Fibroblast of skin of right quadriceps (primary cell): ENCODE measurements at regions not wholly inside any gene's neighbourhood (a gene's known extent, or its start where the extent isn't known, plus 50 kb on each side); places are given as distances from the start of the nearest gene placed in this dataset.
"Not testable (repeated sequence)": the region's sequence is repeated elsewhere in the genome, so short reads cannot be mapped to it uniquely, and the experiment has no call there.

Experiments
- DNase-seq: peaks from one replicate; pipeline ENCODE4 v3.0.0-alpha.2; 2013

- no peak for DNase-seq
Measured at GRCh38 chr5:38645508-38645907, 89.1 kb upstream of the LIFR start.

DNA sequence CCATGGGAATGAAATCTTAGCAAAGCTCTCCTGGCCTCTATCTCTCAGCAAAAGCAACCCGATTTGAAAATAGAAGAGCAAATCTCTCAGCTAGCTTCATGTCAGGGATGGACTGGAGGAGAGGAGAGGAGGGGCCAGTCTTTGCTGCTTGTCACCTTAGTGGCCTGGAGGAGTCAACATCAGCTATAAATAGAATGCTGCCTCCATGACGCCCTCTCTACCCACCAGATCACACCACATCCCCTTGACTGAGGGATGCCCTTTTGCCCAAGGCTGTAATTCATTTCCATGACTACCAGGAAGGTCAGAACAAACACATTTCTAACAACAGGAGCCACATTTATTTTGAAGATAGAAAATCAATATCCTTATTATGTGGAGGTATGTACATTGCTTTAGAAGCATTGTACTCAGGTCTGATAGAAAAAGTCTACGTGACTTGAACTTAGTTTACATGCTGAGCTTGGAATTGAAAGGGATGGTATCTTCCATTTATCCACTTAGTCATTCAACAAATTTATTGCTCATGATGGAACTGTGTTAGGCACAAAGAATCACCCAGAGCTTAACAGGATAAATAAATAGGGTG is 92.4 kb upstream of the LIFR start:
- no peak for DNase-seq

GRCh38 chr5:38650540-38650939 is 94.1 kb upstream of the LIFR start:
- no peak for DNase-seq

- DNase-seq: peak; percentile 61
Measured at GRCh38 chr5:38650946-38651345, 94.5 kb upstream of the LIFR start.

DNA sequence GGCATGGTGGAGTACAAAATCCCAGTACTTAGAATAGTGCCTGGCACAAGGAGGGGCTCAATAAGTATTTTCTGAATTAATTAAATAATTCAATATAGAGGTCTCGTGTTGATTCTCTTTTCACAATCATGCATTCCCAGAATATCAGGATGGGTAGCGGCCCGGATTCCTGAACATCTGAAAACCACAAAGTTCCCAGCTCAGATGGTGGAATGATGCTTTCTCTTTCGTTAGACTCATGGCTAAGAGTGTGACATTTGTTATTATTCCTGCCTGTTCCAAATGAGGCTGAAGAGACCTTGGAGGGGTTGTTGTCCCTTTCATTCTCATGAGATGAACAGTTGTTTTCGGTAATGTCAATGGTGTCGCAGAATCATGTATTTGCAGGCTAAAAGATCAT is 95.4 kb upstream of the LIFR start:
- peak; percentile 53 for DNase-seq

DNA sequence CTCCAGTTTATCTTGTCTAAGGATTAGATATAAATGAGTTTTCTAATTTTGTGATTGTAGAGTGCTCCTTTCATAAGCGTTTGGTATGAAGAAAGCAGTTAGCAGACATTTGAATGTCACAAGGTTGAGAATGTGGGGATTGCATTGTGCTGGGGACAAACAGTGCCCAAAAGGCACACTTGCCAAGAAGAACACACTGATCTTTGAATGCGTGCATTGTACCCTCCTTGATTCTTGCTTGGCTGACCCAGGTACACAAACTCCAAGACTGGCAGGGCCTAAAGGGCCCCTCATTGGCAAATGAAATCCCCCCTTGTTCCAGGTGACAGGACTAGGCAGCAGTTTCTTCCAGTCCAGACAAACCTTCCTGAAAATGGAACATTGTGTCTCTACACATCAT is 96.9 kb upstream of the LIFR start:
- DNase-seq: no peak

DNA sequence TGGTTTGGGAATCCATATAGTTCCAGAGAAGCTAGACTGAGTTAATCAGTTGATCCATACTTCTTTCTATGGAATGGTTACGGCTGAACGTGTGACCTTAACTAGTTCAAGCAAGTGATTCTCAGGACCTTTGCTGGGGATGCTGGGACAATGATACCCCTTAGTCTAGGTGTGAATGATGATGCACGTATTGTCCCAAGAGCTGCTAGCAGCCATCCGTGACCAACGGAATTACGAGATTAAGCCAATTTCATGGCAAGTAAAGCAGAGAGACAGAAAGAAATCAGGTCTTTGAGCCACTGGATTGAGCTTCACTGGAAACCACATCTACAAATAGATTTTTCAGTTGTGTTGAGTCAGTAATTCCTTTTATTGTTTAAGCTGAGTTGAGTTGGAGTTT is 99.2 kb upstream of the LIFR start:
- DNase-seq: no peak

- no peak for DNase-seq
Measured at GRCh38 chr5:38656568-38656967, 100.1 kb upstream of the LIFR start.

- no peak for DNase-seq
Measured at GRCh38 chr5:38657020-38657419, 100.6 kb upstream of the LIFR start.

DNA sequence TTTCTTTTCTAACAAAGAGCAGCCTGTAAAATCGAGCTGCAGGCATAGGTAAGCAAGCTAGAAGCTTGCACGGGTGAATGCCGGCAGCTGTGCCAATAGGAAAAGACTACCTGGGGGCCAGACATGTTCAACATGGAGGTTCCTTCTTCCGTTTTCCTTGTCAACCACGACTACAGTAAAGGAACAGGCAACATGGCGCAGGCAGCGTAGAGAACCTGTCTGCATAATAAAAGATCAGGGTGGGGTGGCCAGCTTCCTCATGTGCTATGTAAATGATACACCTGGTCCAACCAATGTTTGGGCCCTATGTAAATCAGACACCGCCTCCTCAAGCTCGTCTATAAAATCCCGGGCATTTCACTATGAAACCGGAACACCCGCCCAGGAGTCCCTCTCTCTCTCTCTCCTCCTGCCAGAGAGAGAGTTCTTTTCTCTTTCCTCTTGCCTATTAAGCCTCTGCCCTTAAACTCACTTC is 103.8 kb upstream of the LIFR start:
- no peak for DNase-seq

DNA sequence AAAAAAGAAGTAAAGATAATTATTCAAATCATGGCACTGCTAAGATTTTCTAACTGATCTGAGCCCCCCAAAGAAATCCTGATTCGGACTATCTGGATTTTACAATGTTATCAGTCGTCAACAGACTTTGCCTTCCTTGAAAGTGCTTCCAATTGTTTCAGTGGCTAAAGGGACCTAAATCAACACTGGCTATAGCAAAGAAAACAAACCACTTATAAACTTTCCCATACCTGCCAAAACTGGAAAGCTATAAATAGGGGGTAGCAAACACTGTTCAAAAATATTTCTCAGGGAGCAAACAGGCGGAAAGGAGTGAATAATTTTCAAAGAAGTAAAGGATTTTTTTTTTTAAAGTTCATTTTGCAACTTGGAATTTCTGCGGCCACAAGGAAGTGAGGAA is 105.6 kb upstream of the LIFR start:
- no peak for DNase-seq

GRCh38 chr5:38663249-38663648 is 106.8 kb upstream of the LIFR start:
- DNase-seq: no peak

DNA sequence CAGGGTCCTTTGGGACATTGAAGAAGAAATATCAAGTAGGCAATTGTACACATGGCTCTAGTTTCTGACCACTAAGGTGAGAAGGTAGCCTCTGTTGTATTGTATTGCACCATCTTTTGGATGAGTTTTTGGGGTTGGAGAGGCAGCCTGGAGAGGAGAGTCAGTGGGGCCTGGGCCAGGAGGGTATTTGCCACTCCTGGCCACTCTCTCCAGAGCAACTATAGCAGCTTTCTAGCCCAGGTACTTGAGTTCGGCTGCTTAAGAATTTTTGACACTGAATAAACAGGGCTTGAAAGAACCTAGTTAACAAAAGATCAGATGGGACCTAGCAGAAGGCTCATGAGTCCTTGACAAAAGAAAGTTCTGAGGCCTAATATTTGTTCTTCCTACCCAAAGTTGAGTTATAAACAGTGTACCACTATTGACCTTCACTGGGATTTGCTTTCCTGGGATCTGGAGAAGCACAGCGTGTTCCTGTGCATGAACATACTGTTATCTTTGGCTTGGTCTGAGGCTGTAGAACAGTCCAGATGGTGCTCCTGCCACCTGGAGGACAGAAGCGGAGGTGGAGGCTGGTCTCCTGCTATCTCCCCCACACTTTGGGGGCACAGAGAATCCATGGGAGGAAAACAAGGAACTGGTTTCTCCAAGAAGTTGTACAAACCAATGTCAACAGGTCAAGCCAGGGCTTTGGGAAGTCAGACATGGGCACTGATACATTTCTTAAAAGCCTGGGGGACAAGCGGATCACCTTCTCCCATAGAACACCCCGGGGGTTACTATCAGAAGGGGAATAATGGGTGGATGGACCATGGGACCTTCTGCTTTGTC is 110.4 kb upstream of the LIFR start:
- peak; percentile 26 for DNase-seq

- DNase-seq: no peak
Measured at GRCh38 chr5:38667499-38667776, 111.0 kb upstream of the LIFR start.

GRCh38 chr5:38669361-38669880 is 113.0 kb upstream of the LIFR start:
- no peak for DNase-seq

GRCh38 chr5:38670066-38670465 is 113.6 kb upstream of the LIFR start:
- DNase-seq: no peak

DNA sequence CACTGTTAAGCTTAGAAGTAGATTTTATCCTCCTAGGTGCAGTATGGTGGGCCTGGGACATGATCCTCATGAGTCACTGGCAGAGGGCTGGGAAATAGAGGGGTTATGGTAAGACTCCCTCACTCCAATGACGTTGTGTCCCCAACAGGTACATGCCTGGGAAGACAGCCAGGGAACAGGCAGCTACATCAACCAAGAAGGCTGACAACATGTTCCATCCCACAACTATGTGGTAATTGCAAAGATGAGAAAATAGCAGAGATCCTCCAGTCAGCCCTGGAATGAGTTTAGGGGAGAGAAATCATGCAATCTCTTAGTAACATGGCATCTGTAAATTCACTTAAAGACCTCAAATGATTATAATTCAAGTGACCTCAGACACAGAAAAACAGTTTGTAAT is 114.4 kb upstream of the LIFR start:
- peak; percentile 73 for DNase-seq

DNA sequence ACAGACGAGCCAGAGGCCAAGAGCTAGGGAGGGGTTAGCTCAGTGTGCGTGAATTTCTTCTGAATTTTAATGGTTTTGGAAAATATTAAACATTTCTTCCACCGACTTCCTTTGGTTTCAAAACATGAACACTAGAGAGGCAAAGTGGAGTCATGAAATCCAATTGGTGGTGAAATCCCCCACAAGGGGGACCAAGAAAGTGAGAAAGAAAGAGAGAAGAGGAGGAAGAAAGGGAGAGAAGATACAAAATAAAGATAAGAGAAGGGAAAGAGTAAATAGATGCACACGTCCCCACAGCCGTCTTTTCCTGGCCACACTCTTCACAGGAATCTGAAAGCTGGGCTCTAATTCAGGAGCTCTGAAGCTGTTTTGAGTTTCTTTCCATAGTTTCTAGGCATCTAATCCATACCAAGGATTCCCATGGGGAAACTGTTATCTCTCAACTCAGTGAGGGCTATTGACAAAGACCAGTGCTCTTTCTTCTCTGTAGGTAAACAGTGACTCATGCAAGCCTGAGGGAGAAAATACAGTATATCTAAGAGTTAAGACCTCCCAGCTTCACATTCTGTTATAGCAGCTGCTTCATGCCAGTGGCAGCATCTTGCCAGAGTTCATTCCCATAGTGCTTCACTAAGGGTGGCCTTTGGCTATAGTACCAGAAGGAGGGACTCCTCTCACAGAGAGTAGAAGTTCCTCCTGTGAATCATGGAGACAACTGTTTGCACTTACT is 115.8 kb upstream of the LIFR start:
- DNase-seq: peak; percentile 85

DNA sequence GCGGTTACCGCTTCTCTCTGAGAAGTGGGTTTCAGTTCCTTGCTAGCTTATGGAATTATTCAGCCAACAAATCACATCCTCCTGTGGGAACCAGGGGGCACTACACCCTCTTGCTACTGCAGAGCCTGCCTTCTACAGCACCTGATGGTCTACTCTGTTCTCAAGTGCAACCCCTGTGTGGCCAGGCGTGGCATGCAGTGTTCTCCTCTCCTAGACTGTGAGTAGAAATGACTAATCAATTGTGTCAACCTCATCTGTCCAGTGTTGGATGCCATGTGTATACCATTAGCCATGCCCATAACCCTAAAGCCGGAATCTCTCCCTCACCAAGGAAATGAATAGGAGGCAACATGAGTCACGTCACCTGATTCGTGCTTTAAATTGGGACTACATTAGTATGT is 117.2 kb upstream of the LIFR start:
- DNase-seq: peak; percentile 6

GRCh38 chr5:38675443-38675842 is 119.0 kb upstream of the LIFR start:
- no peak for DNase-seq

DNA sequence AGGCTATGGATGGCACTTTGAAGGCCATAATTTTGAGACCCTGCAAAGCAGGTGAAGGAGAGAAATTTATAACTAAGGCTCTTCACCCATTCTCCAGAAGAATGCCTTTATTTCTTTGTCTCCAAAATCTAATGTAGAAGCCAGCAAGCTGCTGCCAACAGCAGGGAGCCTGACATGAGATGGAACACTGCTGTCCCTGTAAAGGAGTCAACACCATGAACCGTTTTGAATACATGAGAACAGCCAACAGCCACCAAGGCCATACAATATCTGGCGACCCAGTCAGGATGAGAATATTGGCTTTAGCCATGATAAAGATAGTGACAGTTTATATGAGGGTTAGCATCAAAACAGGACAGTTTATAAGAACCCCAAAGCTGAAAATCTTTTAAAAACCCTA is 121.2 kb upstream of the LIFR start:
- no peak for DNase-seq

GRCh38 chr5:38678076-38678475 is 121.6 kb upstream of the LIFR start:
- no peak for DNase-seq

- DNase-seq: not testable (repeated sequence)
Measured at GRCh38 chr5:38678697-38679096, 122.3 kb upstream of the LIFR start.
